GM19324 (cell line): ENCODE measurements at regions not wholly inside any gene's neighbourhood (a gene's known extent, or its start where the extent isn't known, plus 50 kb on each side); places are given as distances from the start of the nearest gene placed in this dataset.
"Not testable (repeated sequence)": the region's sequence is repeated elsewhere in the genome, so short reads cannot be mapped to it uniquely, and the experiment has no call there.

Experiments
- ATAC-seq: cut with Tn5 transposase; IDR thresholded peaks from one replicate; pipeline ENCODE4 v1.9.1; 2021; ENCODE audit warnings: mild to moderate bottlenecking, moderate library complexity; ENCODE audit not compliant: unreplicated experiment, low FRiP score

- no peak for ATAC-seq
These were observed 237.9 kb downstream of the DACT1 start for GRCh38 chr14:58875613-58876012.

- no peak for ATAC-seq
These were observed 238.8 kb downstream of the DACT1 start for GRCh38 chr14:58876608-58877007.

GRCh38 chr14:58878439-58879139, 240.8 kb downstream of the DACT1 start:
- no peak for ATAC-seq

GRCh38 chr14:58881433-58881832, 243.7 kb downstream of the DACT1 start:
- ATAC-seq: no peak

GRCh38 chr14:58882577-58883018, 244.8 kb downstream of the DACT1 start:
- ATAC-seq: no peak

GRCh38 chr14:58884442-58884841, 246.7 kb downstream of the DACT1 start:
- ATAC-seq: no peak

GRCh38 chr14:58887931-58888330, 250.2 kb downstream of the DACT1 start:
- ATAC-seq: no peak

- no peak for ATAC-seq
These were observed 261.0 kb downstream of the DACT1 start for GRCh38 chr14:58898655-58899316.

GRCh38 chr14:58899317-58899713, 261.6 kb downstream of the DACT1 start:
- ATAC-seq: no peak

GRCh38 chr14:58901826-58902225, 264.1 kb downstream of the DACT1 start:
- ATAC-seq: no peak

- no peak for ATAC-seq
These were observed 267.0 kb downstream of the DACT1 start for GRCh38 chr14:58904776-58905175.

GRCh38 chr14:58907803-58908202, 270.0 kb downstream of the DACT1 start:
- ATAC-seq: no peak

GRCh38 chr14:58912287-58912686, 274.5 kb downstream of the DACT1 start:
- no peak for ATAC-seq

GRCh38 chr14:58912799-58913432, 275.2 kb downstream of the DACT1 start:
- no peak for ATAC-seq

GRCh38 chr14:58914279-58914855, 274.1 kb upstream of the DAAM1 start:
- ATAC-seq: no peak

- ATAC-seq: no peak
These were observed 272.8 kb upstream of the DAAM1 start for GRCh38 chr14:58915646-58916045.

GRCh38 chr14:58918066-58918738, 270.3 kb upstream of the DAAM1 start:
- ATAC-seq: no peak

GRCh38 chr14:58919217-58919616, 269.2 kb upstream of the DAAM1 start:
- no peak for ATAC-seq

GRCh38 chr14:58920230-58920629, 268.2 kb upstream of the DAAM1 start:
- no peak for ATAC-seq

GRCh38 chr14:58922201-58922940, 266.1 kb upstream of the DAAM1 start:
- not testable (repeated sequence) for ATAC-seq
